ENCODE measurements at regions not wholly inside any gene's neighbourhood (a gene's known extent, or its start where the extent isn't known, plus 50 kb on each side); places are given as distances from the start of the nearest gene placed in this dataset.

DNA sequence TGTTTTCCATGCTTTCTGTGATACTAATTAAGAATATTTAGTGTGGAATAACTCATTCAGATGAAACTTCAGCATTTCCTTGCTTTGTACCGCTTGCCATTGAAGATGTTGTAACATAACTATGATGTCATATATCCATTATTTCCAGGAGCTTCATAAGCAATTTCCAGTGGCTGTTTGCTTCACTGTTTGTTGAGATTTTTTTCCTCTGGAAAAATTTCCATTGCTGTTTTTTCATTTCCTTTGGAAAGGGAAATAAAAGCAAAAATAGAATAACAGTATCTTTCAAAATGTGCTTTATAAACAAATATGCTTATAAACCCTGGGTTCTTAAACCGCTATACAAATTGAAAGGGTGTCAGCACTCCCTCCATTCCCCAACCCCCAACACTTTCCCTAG, 319.6 kb upstream of the SEMA6D start:
- no peak for DNase-seq
- Histone ChIP-seq H3K27ac (peak overlapping the region in 3 of 10 donors; percentile 35 to 54 (median 52)), H3K36me3 (no peaks in the 10 kb centered on the region), H3K4me1 (peaks cover 0 to 31% (median 13%) of the 10 kb centered on the region in 9 donors), H3K4me3 (no peak overlapping the region), H3K27me3 (peaks cover 0 to 3% (median 0%) of the 10 kb centered on the region in 7 donors), H3K9me3 (no peaks in the 10 kb centered on the region)
- intact Hi-C loops (cut with DNase I) = loop anchor here in 1 of 10 donors (5.0 kb wide), 1 partner anchor 40 kb away; no protein-coding TSS in a partner anchor
- TF ChIP-seq CTCF (IDR thresholded peaks at IDR 0.05) = no peak
- 52 to 63% methylated on average over 2 of the region's 2 CpGs for WGBS, 2 donors
- peak in 3 of 8 donors; percentile 33 to 59 (median 41) for ATAC-seq

DNA sequence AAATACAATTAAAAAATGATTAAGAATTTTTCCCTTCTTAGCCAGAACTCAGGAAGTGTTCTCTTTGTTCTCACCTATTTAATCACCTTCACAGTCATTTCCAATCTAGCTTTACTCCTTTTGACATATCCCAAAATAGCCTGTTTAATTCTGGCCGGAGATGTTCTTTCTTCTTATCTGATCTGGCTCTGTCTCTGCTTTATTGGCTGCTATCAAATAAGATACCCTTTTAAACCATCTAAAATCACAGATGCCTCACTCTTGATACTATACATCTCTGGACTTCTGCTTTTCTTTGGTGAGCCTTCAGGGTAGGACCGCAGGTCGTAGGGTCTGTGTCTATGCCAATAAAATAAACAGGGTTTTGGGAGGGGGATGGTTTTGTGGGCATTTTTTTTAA, 319.2 kb upstream of the SEMA6D start:
- Histone ChIP-seq H3K27ac (peak overlapping the region in 4 of 10 donors; percentile 20 to 54 (median 44)), H3K27me3 (peaks cover 0 to 3% (median 0%) of the 10 kb centered on the region in 7 donors), H3K4me3 (no peak overlapping the region), H3K9me3 (no peaks in the 10 kb centered on the region), H3K36me3 (no peaks in the 10 kb centered on the region), H3K4me1 (peaks cover 0 to 35% (median 13%) of the 10 kb centered on the region in 9 donors)
- no peak for TF ChIP-seq CTCF (IDR thresholded peaks at IDR 0.05)
- ATAC-seq = peak in 7 of 8 donors; percentile 35 to 82 (median 72)
- WGBS, 2 donors = 22% methylated on average over 3 of the region's 3 CpGs
- no peak for DNase-seq
- intact Hi-C loops (cut with DNase I) = loop anchor here in 1 of 10 donors (5.0 kb wide), 1 partner anchor 39 kb away; no protein-coding TSS in a partner anchor

DNA sequence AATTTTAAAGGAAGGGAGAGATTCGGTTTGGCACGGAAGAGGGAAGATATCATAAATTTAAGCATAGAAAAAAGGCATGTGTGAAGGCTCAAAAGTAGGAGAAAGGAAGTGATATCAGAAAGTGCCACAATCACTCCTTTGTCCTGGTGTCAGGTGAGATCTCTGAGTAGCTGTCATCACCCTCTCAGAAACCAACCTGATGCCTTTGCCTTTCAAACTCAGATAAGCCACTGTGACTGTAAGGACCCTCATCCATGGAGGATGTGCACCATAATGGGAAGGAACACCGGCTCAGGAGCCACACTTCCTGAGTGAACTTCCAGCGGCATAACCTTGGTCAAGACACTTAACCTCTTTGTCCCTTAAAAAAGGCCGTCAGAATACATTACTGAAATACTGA, 318.7 kb upstream of the SEMA6D start:
- DNase-seq = no peak
- no peak overlapping the region for H3K4me3 ChIP-seq
- ATAC-seq = peak in 3 of 8 donors; percentile 41 to 58 (median 55)
- WGBS, 2 donors = 24 to 32% methylated on average over 5 of the region's 5 CpGs
- no peaks in the 10 kb centered on the region for H3K9me3 ChIP-seq
- H3K4me1 ChIP-seq = peaks cover 0 to 35% (median 13%) of the 10 kb centered on the region in 9 donors
- H3K27ac ChIP-seq = peak overlapping the region in 3 of 10 donors; percentile 20 to 54 (median 52)
- H3K36me3 ChIP-seq = no peaks in the 10 kb centered on the region
- intact Hi-C loops (cut with DNase I) = loop anchor here in 1 of 10 donors (5.0 kb wide), 1 partner anchor 39 kb away; no protein-coding TSS in a partner anchor
- no peak for TF ChIP-seq CTCF (IDR thresholded peaks at IDR 0.05)
- peaks cover 0 to 4% (median 0%) of the 10 kb centered on the region in 7 donors for H3K27me3 ChIP-seq

DNA sequence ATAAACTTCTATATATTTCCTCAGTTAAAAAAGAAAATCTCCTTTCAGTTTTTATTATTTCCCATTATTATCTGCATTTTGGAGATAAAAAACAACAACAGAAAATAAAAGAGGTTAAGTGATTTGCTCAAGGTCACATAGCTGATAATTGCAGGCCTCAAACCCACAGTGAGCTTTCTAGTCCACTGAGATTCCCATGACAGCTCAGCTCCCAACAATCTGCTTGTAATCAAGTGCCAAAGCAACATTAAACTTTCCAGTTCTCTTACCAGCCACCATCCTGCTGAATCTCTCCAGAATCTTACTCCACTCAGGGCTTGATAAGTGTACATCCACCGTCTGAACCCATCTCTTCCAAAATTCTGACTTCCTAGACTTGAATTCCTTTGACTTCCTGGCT, 318.2 kb upstream of the SEMA6D start:
- peak overlapping the region in 1 of 10 donors; percentile 52 for H3K27ac ChIP-seq
- 44 to 53% methylated on average over 1 of the region's 1 CpG for WGBS, 2 donors
- DNase-seq (no peak), ATAC-seq (no peak)
- H3K27me3 ChIP-seq = peaks cover 0 to 4% (median 0%) of the 10 kb centered on the region in 7 donors
- intact Hi-C loops (cut with DNase I) = loop anchor here in 1 of 10 donors (5.0 kb wide), 1 partner anchor 38 kb away; no protein-coding TSS in a partner anchor
- H3K9me3 ChIP-seq = no peaks in the 10 kb centered on the region
- no peak for TF ChIP-seq CTCF (IDR thresholded peaks at IDR 0.05)
- no peaks in the 10 kb centered on the region for H3K36me3 ChIP-seq
- peaks cover 0 to 35% (median 13%) of the 10 kb centered on the region in 9 donors for H3K4me1 ChIP-seq
- no peak overlapping the region for H3K4me3 ChIP-seq

Data from heart right ventricle (tissue), 16 donors.